ENCODE measurements at regions not wholly inside any gene's neighbourhood (a gene's known extent, or its start where the extent isn't known, plus 50 kb on each side); places are given as distances from the start of the nearest gene placed in this dataset.

DNA sequence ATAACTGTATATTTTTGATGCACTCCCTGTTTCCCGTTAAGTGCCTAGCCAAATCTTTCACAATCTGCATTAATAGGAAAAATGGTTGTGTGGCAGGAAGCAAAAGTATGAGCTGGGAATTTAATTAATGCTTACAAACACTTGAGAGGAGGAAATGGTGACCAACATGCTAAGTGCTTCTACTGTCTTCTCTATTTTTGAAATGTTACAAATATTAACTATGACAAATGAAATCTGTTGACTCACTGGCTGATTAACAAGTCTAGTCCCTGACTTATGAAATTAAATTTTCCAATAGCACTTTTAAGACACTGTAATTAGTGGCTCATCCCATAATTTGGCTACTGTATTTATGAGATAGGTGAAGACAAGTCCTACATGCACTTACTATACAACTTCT is 446.9 kb upstream of the DPPA4 start:
- TF ChIP-seq CTCF (conservative IDR thresholded peaks at IDR 0.05), result no peak
- no peak overlapping the region for H2BK12ac ChIP-seq (ENCODE audit: insufficient read length, low read depth, low read length)
- no peak overlapping the region for H4K8ac ChIP-seq (replicated peaks; ENCODE audit: insufficient read length, low read depth, low read length)
- no peak overlapping the region for H2AFZ ChIP-seq (ENCODE audit: low read length)
- no peaks in the 10 kb centered on the region for H3K79me2 ChIP-seq (ENCODE audit: insufficient read depth, low read length)
- H3K9me3 ChIP-seq (ENCODE audit: control insufficient read depth, low read depth, low read length), result no peaks in the 10 kb centered on the region
- H3K27me3 ChIP-seq (ENCODE audit: insufficient read depth, low read length), result no peaks in the 10 kb centered on the region
- H3K9ac ChIP-seq (ENCODE audit: extremely low read depth, insufficient read length, low read length), result no peak overlapping the region
- H3K27ac ChIP-seq (ENCODE audit: insufficient read length, low read depth, low read length), result no peak overlapping the region
- H4K20me1 ChIP-seq (ENCODE audit: control insufficient read depth, insufficient read depth, insufficient read length), result no peaks in the 10 kb centered on the region
- no peak overlapping the region for H2BK120ac ChIP-seq (ENCODE audit: low read depth, low read length, poor library complexity, severe bottlenecking)
- Mint-ChIP-seq H3K36me3 (ENCODE audit: insufficient read depth in 1 of 3, low read depth in 3 of 3) (peaks cover 2 to 13% (median 3%) of the 10 kb centered on the region in 3 experiments; a peak in 5 of 7 replicates), H3K4me3 (no peak overlapping the region), H3K9me3 (peaks cover 6 to 16% of the 10 kb centered on the region in 2 experiments), H3K27ac (no peak overlapping the region), H3K4me1 (no peaks in the 10 kb centered on the region), H3K27me3 (ENCODE audit: low read depth) (no peaks in the 10 kb centered on the region)
- no peak overlapping the region for H4K5ac ChIP-seq (ENCODE audit: insufficient read length, low read depth, low read length)
- no peak overlapping the region for H3K56ac ChIP-seq (ENCODE audit: insufficient read length, low read depth, low read length)
- H2BK20ac ChIP-seq (ENCODE audit: low read depth, low read length, poor library complexity, severe bottlenecking), result no peak overlapping the region
- no peak overlapping the region for H4K91ac ChIP-seq (ENCODE audit: insufficient read length, low read depth, low read length)
- no peak overlapping the region for H3K14ac ChIP-seq (ENCODE audit: insufficient read depth, low read length)
- H2AK5ac ChIP-seq (ENCODE audit: insufficient read length, low read length), result no peak overlapping the region
- no peak overlapping the region for H2BK15ac ChIP-seq (ENCODE audit: low read depth, low read length)
- no peak overlapping the region for H3K18ac ChIP-seq (ENCODE audit: insufficient read length, low read depth, low read length)
- H3K23me2 ChIP-seq (ENCODE audit: insufficient read length, low read depth, low read length, poor library complexity, severe bottlenecking), result no peaks in the 10 kb centered on the region
- WGBS (ENCODE audit: extremely low coverage, insufficient read length, low lambda C conversion rate), result no CpG with 5 or more reads among the region's 1 CpG
- DNase-seq, result no peak
- H2BK5ac ChIP-seq (ENCODE audit: insufficient read length, low read length), result no peak overlapping the region
- no peaks in the 10 kb centered on the region for H3K79me1 ChIP-seq (ENCODE audit: insufficient read depth, low read depth, low read length, poor library complexity, severe bottlenecking)
- no peak overlapping the region for H3T11ph ChIP-seq (ENCODE audit: low read length)
- H3K4me1 ChIP-seq (ENCODE audit: insufficient read depth, low read length), result no peaks in the 10 kb centered on the region
- H3K23ac ChIP-seq (ENCODE audit: insufficient read length, low read depth, low read length), result no peak overlapping the region
- no peak overlapping the region for H3K4me2 ChIP-seq (ENCODE audit: insufficient read depth, insufficient read length, low read length)
- H3K4ac ChIP-seq (ENCODE audit: low read depth, low read length), result no peak overlapping the region

Data from H9 (cell line).